ENCODE measurements at regions not wholly inside any gene's neighbourhood (a gene's known extent, or its start where the extent isn't known, plus 50 kb on each side); places are given as distances from the start of the nearest gene placed in this dataset.

- Histone ChIP-seq H3K27me3 (replicated peaks in 2 of 5; ENCODE audit: control insufficient read depth in 4 of 5, insufficient read depth in 5 of 5, low read length in 4 of 5) (no peaks in the 10 kb centered on the region), H3K36me3 (ENCODE audit: control insufficient read depth in 4 of 4, insufficient read depth in 4 of 4, low read length in 3 of 4) (no peaks in the 10 kb centered on the region), H3K27ac (ENCODE audit: insufficient read depth in 1 of 2, low read depth in 1 of 2, low read length in 2 of 2, poor library complexity in 1 of 2, severe bottlenecking in 2 of 2) (no peak overlapping the region), H3K9me3 (ENCODE audit: control extremely low read depth in 1 of 5, control insufficient read depth in 4 of 5, insufficient read depth in 2 of 5, low read depth in 1 of 5, low read length in 4 of 5) (no peaks in the 10 kb centered on the region), H3K4me1 (ENCODE audit: control extremely low read depth in 1 of 4, control insufficient read depth in 4 of 4, insufficient read depth in 4 of 4, low read length in 3 of 4) (no peaks in the 10 kb centered on the region), H3K4me3 (ENCODE audit: control insufficient read depth in 1 of 7, extremely low read depth in 1 of 7, insufficient read depth in 4 of 7, low read depth in 2 of 7, low read length in 6 of 7) (no peak overlapping the region)
- DNase-seq: no peak
- ChIA-PET CTCF (no interaction called here), POLR2A (interaction anchor here (1.2 kb wide), 1 partner anchor 18 kb away, joined by 4 read pairs; no protein-coding TSS in a partner anchor)
- WGBS (ENCODE audit: insufficient coverage): no CpG with 5 or more reads among the region's 2 CpGs
These were observed 583.4 kb upstream of the DPPA4 start for GRCh38 chr3:109920749-109921148.

- H3K4me1 ChIP-seq (ENCODE audit: control extremely low read depth in 1 of 4, control insufficient read depth in 4 of 4, insufficient read depth in 4 of 4, low read length in 3 of 4): no peaks in the 10 kb centered on the region
- H3K27ac ChIP-seq (ENCODE audit: insufficient read depth in 1 of 2, low read depth in 1 of 2, low read length in 2 of 2, poor library complexity in 1 of 2, severe bottlenecking in 2 of 2): no peak overlapping the region
- no peak overlapping the region for H3K4me3 ChIP-seq (ENCODE audit: control insufficient read depth in 1 of 7, extremely low read depth in 1 of 7, insufficient read depth in 4 of 7, low read depth in 2 of 7, low read length in 6 of 7)
- H3K36me3 ChIP-seq (ENCODE audit: control insufficient read depth in 4 of 4, insufficient read depth in 4 of 4, low read length in 3 of 4): no peaks in the 10 kb centered on the region
- no peaks in the 10 kb centered on the region for H3K27me3 ChIP-seq (replicated peaks in 2 of 5; ENCODE audit: control insufficient read depth in 4 of 5, insufficient read depth in 5 of 5, low read length in 4 of 5)
- CTCF ChIA-PET: no interaction called here
- POLR2A ChIA-PET: no interaction called here
- DNase-seq: no peak
- no peaks in the 10 kb centered on the region for H3K9me3 ChIP-seq (ENCODE audit: control extremely low read depth in 1 of 5, control insufficient read depth in 4 of 5, insufficient read depth in 2 of 5, low read depth in 1 of 5, low read length in 4 of 5)
- WGBS (ENCODE audit: insufficient coverage): 78% methylated on average over 5 of the region's 5 CpGs
These were observed 584.2 kb upstream of the DPPA4 start for GRCh38 chr3:109921509-109921908.

- ChIA-PET POLR2A (no interaction called here), CTCF (no interaction called here)
- H3K4me1 ChIP-seq (ENCODE audit: control extremely low read depth in 1 of 4, control insufficient read depth in 4 of 4, insufficient read depth in 4 of 4, low read length in 3 of 4): no peaks in the 10 kb centered on the region
- H3K36me3 ChIP-seq (ENCODE audit: control insufficient read depth in 4 of 4, insufficient read depth in 4 of 4, low read length in 3 of 4): no peaks in the 10 kb centered on the region
- no CpG with 5 or more reads among the region's 2 CpGs for WGBS (ENCODE audit: insufficient coverage)
- H3K27ac ChIP-seq (ENCODE audit: insufficient read depth in 1 of 2, low read depth in 1 of 2, low read length in 2 of 2, poor library complexity in 1 of 2, severe bottlenecking in 2 of 2): no peak overlapping the region
- no peaks in the 10 kb centered on the region for H3K9me3 ChIP-seq (ENCODE audit: control extremely low read depth in 1 of 5, control insufficient read depth in 4 of 5, insufficient read depth in 2 of 5, low read depth in 1 of 5, low read length in 4 of 5)
- no peak overlapping the region for H3K4me3 ChIP-seq (ENCODE audit: control insufficient read depth in 1 of 7, extremely low read depth in 1 of 7, insufficient read depth in 4 of 7, low read depth in 2 of 7, low read length in 6 of 7)
- DNase-seq: no peak
- H3K27me3 ChIP-seq (replicated peaks in 2 of 5; ENCODE audit: control insufficient read depth in 4 of 5, insufficient read depth in 5 of 5, low read length in 4 of 5): no peaks in the 10 kb centered on the region
These were observed 585.5 kb upstream of the DPPA4 start for GRCh38 chr3:109922856-109923255.

GRCh38 chr3:109923431-109923830 is 586.1 kb upstream of the DPPA4 start:
- H3K36me3 ChIP-seq (ENCODE audit: control insufficient read depth in 4 of 4, insufficient read depth in 4 of 4, low read length in 3 of 4): no peaks in the 10 kb centered on the region
- H3K4me1 ChIP-seq (ENCODE audit: control extremely low read depth in 1 of 4, control insufficient read depth in 4 of 4, insufficient read depth in 4 of 4, low read length in 3 of 4): no peaks in the 10 kb centered on the region
- POLR2A ChIA-PET: no interaction called here
- no peaks in the 10 kb centered on the region for H3K9me3 ChIP-seq (ENCODE audit: control extremely low read depth in 1 of 5, control insufficient read depth in 4 of 5, insufficient read depth in 2 of 5, low read depth in 1 of 5, low read length in 4 of 5)
- 91% methylated on average over 1 of the region's 3 CpGs for WGBS (ENCODE audit: insufficient coverage)
- no peak overlapping the region for H3K27ac ChIP-seq (ENCODE audit: insufficient read depth in 1 of 2, low read depth in 1 of 2, low read length in 2 of 2, poor library complexity in 1 of 2, severe bottlenecking in 2 of 2)
- no peak overlapping the region for H3K4me3 ChIP-seq (ENCODE audit: control insufficient read depth in 1 of 7, extremely low read depth in 1 of 7, insufficient read depth in 4 of 7, low read depth in 2 of 7, low read length in 6 of 7)
- no peaks in the 10 kb centered on the region for H3K27me3 ChIP-seq (replicated peaks in 2 of 5; ENCODE audit: control insufficient read depth in 4 of 5, insufficient read depth in 5 of 5, low read length in 4 of 5)
- CTCF ChIA-PET: interaction anchor here (0.6 kb wide), 1 partner anchor 38 kb away, joined by 3 read pairs; no protein-coding TSS in a partner anchor
- DNase-seq: no peak

- no peaks in the 10 kb centered on the region for H3K36me3 ChIP-seq (ENCODE audit: control insufficient read depth in 4 of 4, insufficient read depth in 4 of 4, low read length in 3 of 4)
- H3K4me1 ChIP-seq (ENCODE audit: control extremely low read depth in 1 of 4, control insufficient read depth in 4 of 4, insufficient read depth in 4 of 4, low read length in 3 of 4): no peaks in the 10 kb centered on the region
- POLR2A ChIA-PET: no interaction called here
- DNase-seq: no peak
- CTCF ChIA-PET: no interaction called here
- H3K27ac ChIP-seq (ENCODE audit: insufficient read depth in 1 of 2, low read depth in 1 of 2, low read length in 2 of 2, poor library complexity in 1 of 2, severe bottlenecking in 2 of 2): no peak overlapping the region
- H3K9me3 ChIP-seq (ENCODE audit: control extremely low read depth in 1 of 5, control insufficient read depth in 4 of 5, insufficient read depth in 2 of 5, low read depth in 1 of 5, low read length in 4 of 5): no peaks in the 10 kb centered on the region
- H3K27me3 ChIP-seq (replicated peaks in 2 of 5; ENCODE audit: control insufficient read depth in 4 of 5, insufficient read depth in 5 of 5, low read length in 4 of 5): no peaks in the 10 kb centered on the region
- no peak overlapping the region for H3K4me3 ChIP-seq (ENCODE audit: control insufficient read depth in 1 of 7, extremely low read depth in 1 of 7, insufficient read depth in 4 of 7, low read depth in 2 of 7, low read length in 6 of 7)
These were observed 586.9 kb upstream of the DPPA4 start for GRCh38 chr3:109924196-109924595.

GRCh38 chr3:109926376-109926775 is 589.0 kb upstream of the DPPA4 start:
- no peaks in the 10 kb centered on the region for H3K27me3 ChIP-seq (replicated peaks in 2 of 5; ENCODE audit: control insufficient read depth in 4 of 5, insufficient read depth in 5 of 5, low read length in 4 of 5)
- CTCF ChIA-PET: no interaction called here
- no peaks in the 10 kb centered on the region for H3K4me1 ChIP-seq (ENCODE audit: control extremely low read depth in 1 of 4, control insufficient read depth in 4 of 4, insufficient read depth in 4 of 4, low read length in 3 of 4)
- POLR2A ChIA-PET: no interaction called here
- WGBS (ENCODE audit: insufficient coverage): 85% methylated on average over 4 of the region's 8 CpGs
- no peak overlapping the region for H3K4me3 ChIP-seq (ENCODE audit: control insufficient read depth in 1 of 7, extremely low read depth in 1 of 7, insufficient read depth in 4 of 7, low read depth in 2 of 7, low read length in 6 of 7)
- DNase-seq: no peak
- H3K9me3 ChIP-seq (ENCODE audit: control extremely low read depth in 1 of 5, control insufficient read depth in 4 of 5, insufficient read depth in 2 of 5, low read depth in 1 of 5, low read length in 4 of 5): no peaks in the 10 kb centered on the region
- no peaks in the 10 kb centered on the region for H3K36me3 ChIP-seq (ENCODE audit: control insufficient read depth in 4 of 4, insufficient read depth in 4 of 4, low read length in 3 of 4)
- no peak overlapping the region for H3K27ac ChIP-seq (ENCODE audit: insufficient read depth in 1 of 2, low read depth in 1 of 2, low read length in 2 of 2, poor library complexity in 1 of 2, severe bottlenecking in 2 of 2)

- no peaks in the 10 kb centered on the region for H3K9me3 ChIP-seq (ENCODE audit: control extremely low read depth in 1 of 5, control insufficient read depth in 4 of 5, insufficient read depth in 2 of 5, low read depth in 1 of 5, low read length in 4 of 5)
- DNase-seq: no peak
- no peaks in the 10 kb centered on the region for H3K4me1 ChIP-seq (ENCODE audit: control extremely low read depth in 1 of 4, control insufficient read depth in 4 of 4, insufficient read depth in 4 of 4, low read length in 3 of 4)
- H3K36me3 ChIP-seq (ENCODE audit: control insufficient read depth in 4 of 4, insufficient read depth in 4 of 4, low read length in 3 of 4): no peaks in the 10 kb centered on the region
- H3K4me3 ChIP-seq (ENCODE audit: control insufficient read depth in 1 of 7, extremely low read depth in 1 of 7, insufficient read depth in 4 of 7, low read depth in 2 of 7, low read length in 6 of 7): no peak overlapping the region
- 71% methylated on average over 2 of the region's 2 CpGs for WGBS (ENCODE audit: insufficient coverage)
- no peak overlapping the region for H3K27ac ChIP-seq (ENCODE audit: insufficient read depth in 1 of 2, low read depth in 1 of 2, low read length in 2 of 2, poor library complexity in 1 of 2, severe bottlenecking in 2 of 2)
- no peaks in the 10 kb centered on the region for H3K27me3 ChIP-seq (replicated peaks in 2 of 5; ENCODE audit: control insufficient read depth in 4 of 5, insufficient read depth in 5 of 5, low read length in 4 of 5)
- ChIA-PET POLR2A (no interaction called here), CTCF (no interaction called here)
These were observed 589.8 kb upstream of the DPPA4 start for GRCh38 chr3:109927161-109927560.

GRCh38 chr3:109927726-109928125 is 590.4 kb upstream of the DPPA4 start:
- H3K36me3 ChIP-seq (ENCODE audit: control insufficient read depth in 4 of 4, insufficient read depth in 4 of 4, low read length in 3 of 4): no peaks in the 10 kb centered on the region
- no peak overlapping the region for H3K27ac ChIP-seq (ENCODE audit: insufficient read depth in 1 of 2, low read depth in 1 of 2, low read length in 2 of 2, poor library complexity in 1 of 2, severe bottlenecking in 2 of 2)
- POLR2A ChIA-PET: no interaction called here
- H3K9me3 ChIP-seq (ENCODE audit: control extremely low read depth in 1 of 5, control insufficient read depth in 4 of 5, insufficient read depth in 2 of 5, low read depth in 1 of 5, low read length in 4 of 5): no peaks in the 10 kb centered on the region
- H3K4me3 ChIP-seq (ENCODE audit: control insufficient read depth in 1 of 7, extremely low read depth in 1 of 7, insufficient read depth in 4 of 7, low read depth in 2 of 7, low read length in 6 of 7): no peak overlapping the region
- no peaks in the 10 kb centered on the region for H3K27me3 ChIP-seq (replicated peaks in 2 of 5; ENCODE audit: control insufficient read depth in 4 of 5, insufficient read depth in 5 of 5, low read length in 4 of 5)
- no peaks in the 10 kb centered on the region for H3K4me1 ChIP-seq (ENCODE audit: control extremely low read depth in 1 of 4, control insufficient read depth in 4 of 4, insufficient read depth in 4 of 4, low read length in 3 of 4)
- CTCF ChIA-PET: no interaction called here
- no peak for DNase-seq

All from common myeloid progenitor, CD34-positive (primary cell).